ENCODE measurements at regions not wholly inside any gene's neighbourhood (a gene's known extent, or its start where the extent isn't known, plus 50 kb on each side); places are given as distances from the start of the nearest gene placed in this dataset.

- Mint-ChIP-seq H3K9me3 (peaks cover 6% of the 10 kb centered on the region; the same call in 1 of the 2 replicates), H3K27me3 (ENCODE audit: insufficient read depth) (peaks cover 7% of the 10 kb centered on the region)
Measured at GRCh38 chr2:236656721-236657120, 87.1 kb downstream of the ACKR3 start.

GRCh38 chr2:236657215-236657614, 87.6 kb downstream of the ACKR3 start:
- TF ChIP-seq CTCF (IDR thresholded peaks at IDR 0.05): no peak
- H3K9me3 Mint-ChIP-seq: peaks cover 6% of the 10 kb centered on the region; the same call in 1 of the 2 replicates
- H3K27me3 Mint-ChIP-seq (ENCODE audit: insufficient read depth): peaks cover 7% of the 10 kb centered on the region
- no peak overlapping the region for H3K27ac Mint-ChIP-seq
- peaks cover 16% of the 10 kb centered on the region; the same call in 1 of the 2 replicates for H3K4me1 Mint-ChIP-seq (ENCODE audit: low read depth)
- no peak overlapping the region for H3K4me3 Mint-ChIP-seq
- no peak for DNase-seq
- peaks cover 4% of the 10 kb centered on the region; the same call in 1 of the 2 replicates for H3K36me3 Mint-ChIP-seq (ENCODE audit: low read depth)

More at GRCh38 chr2:236656721-236657120, 87.1 kb downstream of the ACKR3 start:
- no peak overlapping the region for H3K4me3 Mint-ChIP-seq
- H3K36me3 Mint-ChIP-seq (ENCODE audit: low read depth): peaks cover 4% of the 10 kb centered on the region; the same call in 1 of the 2 replicates
- H3K27ac Mint-ChIP-seq: no peak overlapping the region
- H3K4me1 Mint-ChIP-seq (ENCODE audit: low read depth): peaks cover 11% of the 10 kb centered on the region; the same call in 1 of the 2 replicates
- no peak for TF ChIP-seq CTCF (IDR thresholded peaks at IDR 0.05)
- DNase-seq: no peak

- H3K27ac Mint-ChIP-seq: no peak overlapping the region
- H3K4me1 Mint-ChIP-seq (ENCODE audit: low read depth): peaks cover 22% of the 10 kb centered on the region
- peaks cover 7% of the 10 kb centered on the region for H3K27me3 Mint-ChIP-seq (ENCODE audit: insufficient read depth)
- peaks cover 4% of the 10 kb centered on the region; the same call in 1 of the 2 replicates for H3K36me3 Mint-ChIP-seq (ENCODE audit: low read depth)
- no peak for DNase-seq
- peaks cover 6% of the 10 kb centered on the region; the same call in 1 of the 2 replicates for H3K9me3 Mint-ChIP-seq
- TF ChIP-seq CTCF (IDR thresholded peaks at IDR 0.05): no peak
- no peak overlapping the region for H3K4me3 Mint-ChIP-seq
Measured at GRCh38 chr2:236657801-236658200, 88.2 kb downstream of the ACKR3 start.

- H3K27me3 Mint-ChIP-seq (ENCODE audit: insufficient read depth): peaks cover 7% of the 10 kb centered on the region
- DNase-seq: no peak
- peaks cover 4% of the 10 kb centered on the region; the same call in 1 of the 2 replicates for H3K36me3 Mint-ChIP-seq (ENCODE audit: low read depth)
- peaks cover 35% of the 10 kb centered on the region for H3K4me1 Mint-ChIP-seq (ENCODE audit: low read depth)
- no peak overlapping the region for H3K27ac Mint-ChIP-seq
- no peak overlapping the region for H3K4me3 Mint-ChIP-seq
- TF ChIP-seq CTCF (IDR thresholded peaks at IDR 0.05): no peak
- H3K9me3 Mint-ChIP-seq: peaks cover 9% of the 10 kb centered on the region; the same call in 1 of the 2 replicates
Measured at GRCh38 chr2:236658974-236659757, 89.5 kb downstream of the ACKR3 start.

- no peak overlapping the region for H3K4me3 Mint-ChIP-seq
- H3K27ac Mint-ChIP-seq: no peak overlapping the region
- peaks cover 9% of the 10 kb centered on the region; the same call in 1 of the 2 replicates for H3K9me3 Mint-ChIP-seq
- peaks cover 8% of the 10 kb centered on the region for H3K27me3 Mint-ChIP-seq (ENCODE audit: insufficient read depth)
- H3K36me3 Mint-ChIP-seq (ENCODE audit: low read depth): peaks cover 4% of the 10 kb centered on the region; the same call in 1 of the 2 replicates
- TF ChIP-seq CTCF (IDR thresholded peaks at IDR 0.05): no peak
- DNase-seq: no peak
- peaks cover 38% of the 10 kb centered on the region for H3K4me1 Mint-ChIP-seq (ENCODE audit: low read depth)
Measured at GRCh38 chr2:236659758-236660150, 90.1 kb downstream of the ACKR3 start.

All from HFFc6 (cell line).